AG09319 (cell line): ENCODE measurements at regions not wholly inside any gene's neighbourhood (a gene's known extent, or its start where the extent isn't known, plus 50 kb on each side); places are given as distances from the start of the nearest gene placed in this dataset.

ENCODE experiments used
- DNase-seq: peaks from one replicate; pipeline ENCODE4 v3.0.0-alpha.2; 2010; ENCODE audit warnings: low read depth; ENCODE audit errors: extremely low read depth
- CTCF ChIP-seq: IDR thresholded peaks from 2 replicates; pipeline ENCODE4 v1.5.1; 2011; ENCODE audit warnings: low read depth, mild to moderate bottlenecking, inconsistent platforms, low read length, moderate library complexity

- DNase-seq, result no peak
- TF ChIP-seq CTCF, result no peak
Observed at GRCh38 chrX:20606831-20607230, 340.1 kb upstream of the RPS6KA3 start.

- TF ChIP-seq CTCF, result no peak
- DNase-seq, result no peak
Observed at GRCh38 chrX:20596856-20597255, 330.1 kb upstream of the RPS6KA3 start.

- no peak for TF ChIP-seq CTCF
- no peak for DNase-seq
Observed at GRCh38 chrX:20595928-20596575, 329.3 kb upstream of the RPS6KA3 start.

GRCh38 chrX:20594985-20595384, 328.3 kb upstream of the RPS6KA3 start:
- TF ChIP-seq CTCF, result peak; percentile 6; the same call in 1 of the 2 replicates
- DNase-seq, result no peak

GRCh38 chrX:20593836-20594235, 327.1 kb upstream of the RPS6KA3 start:
- no peak for TF ChIP-seq CTCF

GRCh38 chrX:20593402-20593801, 326.7 kb upstream of the RPS6KA3 start:
- DNase-seq, result no peak
- no peak for TF ChIP-seq CTCF

More at GRCh38 chrX:20593836-20594235, 327.1 kb upstream of the RPS6KA3 start:
- DNase-seq, result no peak

- no peak for TF ChIP-seq CTCF
- no peak for DNase-seq
Observed at GRCh38 chrX:20591246-20591645, 324.5 kb upstream of the RPS6KA3 start.
